GM19468 (cell line): ENCODE measurements at regions not wholly inside any gene's neighbourhood (a gene's known extent, or its start where the extent isn't known, plus 50 kb on each side); places are given as distances from the start of the nearest gene placed in this dataset.

Experiments used
- ATAC-seq: cut with Tn5 transposase; IDR thresholded peaks from one replicate; pipeline ENCODE4 v1.9.1; 2021; ENCODE audit warnings: mild to moderate bottlenecking, moderate library complexity, moderate number of reproducible peaks; ENCODE audit not compliant: unreplicated experiment; ENCODE audit errors: extremely low read depth

DNA sequence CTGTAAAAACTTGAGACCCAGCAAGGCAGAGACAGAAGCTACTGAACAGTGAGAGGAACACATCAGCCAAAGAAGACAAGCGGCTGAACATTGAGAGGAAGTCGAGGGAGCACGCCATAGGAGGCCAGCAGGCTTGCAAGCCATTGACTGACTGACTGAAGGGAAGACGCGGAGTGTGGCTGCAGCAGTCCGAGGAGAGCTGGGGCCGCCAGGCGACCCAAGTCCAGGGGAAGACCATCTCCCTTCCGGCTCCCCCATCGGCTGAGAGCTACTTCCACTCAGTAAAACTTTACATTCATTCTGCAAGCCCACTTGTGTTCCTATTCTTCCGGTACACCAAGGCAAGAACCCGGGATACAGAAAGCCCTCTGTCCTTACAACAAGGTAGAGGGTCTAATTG, 167.3 kb upstream of the MBL2 start:
- ATAC-seq: no peak

DNA sequence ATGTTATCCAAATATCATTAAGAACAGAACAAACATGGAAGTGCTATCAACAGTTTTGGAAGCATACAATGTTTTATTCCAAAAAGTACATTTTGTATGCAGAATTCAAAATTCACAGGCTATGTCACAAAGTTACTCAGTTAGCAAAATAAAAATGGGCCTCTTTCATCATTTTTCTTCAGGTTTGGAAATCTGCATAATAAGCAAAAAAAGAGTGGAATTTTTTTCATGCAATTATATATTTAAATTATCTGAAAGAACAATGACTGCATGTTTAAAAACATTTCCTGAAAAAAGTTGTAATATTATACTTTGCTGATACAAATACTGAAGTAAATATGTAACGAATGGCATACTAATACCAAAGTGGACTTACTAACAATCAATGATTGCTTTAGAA, 161.2 kb upstream of the MBL2 start:
- no peak for ATAC-seq

DNA sequence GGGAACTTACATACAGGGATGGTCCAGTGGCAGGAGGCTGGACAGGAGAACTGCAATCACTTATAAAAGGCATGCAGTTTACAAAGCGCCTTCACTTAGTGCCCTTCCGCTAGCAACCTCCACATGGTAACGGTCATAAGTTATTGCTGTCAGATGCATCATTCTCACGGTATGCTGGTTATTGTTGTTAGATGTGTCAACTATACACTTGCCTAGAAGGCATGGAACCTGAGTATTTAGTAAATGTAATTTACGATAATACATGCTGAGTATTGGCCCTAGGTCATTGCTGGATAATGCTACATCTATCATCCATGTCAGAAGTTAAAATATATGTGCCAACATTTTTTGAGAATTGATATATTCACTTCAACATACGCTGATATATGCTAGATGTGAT, 155.1 kb upstream of the MBL2 start:
- ATAC-seq: no peak

DNA sequence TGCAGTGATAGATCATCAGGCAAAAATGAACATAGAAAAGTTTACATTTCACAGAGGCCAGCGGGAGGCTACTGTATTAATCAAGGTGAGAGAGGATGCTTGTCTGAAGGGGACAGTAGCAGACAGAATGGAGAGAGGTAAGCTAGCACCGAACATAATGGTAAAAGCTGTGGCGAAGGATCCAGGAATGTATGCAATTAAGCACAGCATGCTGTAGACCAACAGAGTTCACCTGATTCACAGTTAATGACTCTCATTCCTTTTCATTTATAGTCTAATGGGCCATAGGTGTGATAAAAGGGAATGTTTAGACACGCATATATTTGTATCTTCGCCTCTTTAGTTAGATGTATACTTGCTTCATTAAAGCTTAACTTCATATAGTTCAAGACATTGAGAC, 150.9 kb upstream of the MBL2 start:
- no peak for ATAC-seq

DNA sequence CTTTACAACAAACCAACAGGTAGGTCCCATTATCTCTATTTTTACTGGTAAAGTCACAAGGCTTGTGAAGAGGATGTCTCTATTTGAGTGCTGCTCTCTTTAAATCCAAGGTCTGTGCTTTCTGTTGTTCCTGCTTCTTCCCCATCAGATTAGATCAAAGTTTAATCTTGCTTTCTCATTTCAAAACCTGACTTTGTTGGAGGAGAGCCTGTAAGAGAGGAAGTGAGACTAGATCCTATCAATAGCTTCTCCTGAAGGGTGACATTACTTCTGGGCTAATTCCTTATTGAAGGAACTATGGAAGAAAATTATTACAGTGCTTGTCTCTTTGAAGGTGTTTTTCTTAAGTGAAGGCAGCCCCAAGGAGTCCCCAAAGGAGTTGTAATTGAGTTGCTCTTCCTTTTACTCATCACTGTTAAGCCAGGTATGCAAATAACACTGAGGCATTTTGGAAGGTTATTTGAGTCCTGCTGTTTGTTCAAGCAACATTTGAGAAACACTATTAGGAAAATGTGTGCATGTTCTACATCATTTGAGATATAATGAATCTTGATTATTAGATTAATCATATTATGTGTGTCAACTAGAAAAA, 146.2 kb upstream of the MBL2 start:
- no peak for ATAC-seq

DNA sequence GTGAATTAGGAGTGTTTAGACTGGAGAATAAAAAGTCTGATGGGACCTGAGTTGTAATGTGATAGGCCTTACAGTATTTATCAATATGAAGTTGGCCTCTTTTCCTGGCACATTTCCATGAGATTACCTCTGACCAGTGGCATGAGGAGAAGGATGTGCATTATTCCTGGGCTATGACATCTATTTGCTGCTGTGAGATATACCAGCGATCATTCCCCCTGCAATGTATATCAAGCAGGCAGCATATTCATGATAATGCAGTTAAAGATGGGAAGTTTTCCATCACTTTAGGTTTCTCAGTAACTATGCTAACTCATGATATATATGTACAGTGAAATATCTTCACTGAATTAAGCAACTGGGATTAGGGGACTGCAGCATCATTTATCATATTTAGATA, 142.8 kb upstream of the MBL2 start:
- no peak for ATAC-seq

DNA sequence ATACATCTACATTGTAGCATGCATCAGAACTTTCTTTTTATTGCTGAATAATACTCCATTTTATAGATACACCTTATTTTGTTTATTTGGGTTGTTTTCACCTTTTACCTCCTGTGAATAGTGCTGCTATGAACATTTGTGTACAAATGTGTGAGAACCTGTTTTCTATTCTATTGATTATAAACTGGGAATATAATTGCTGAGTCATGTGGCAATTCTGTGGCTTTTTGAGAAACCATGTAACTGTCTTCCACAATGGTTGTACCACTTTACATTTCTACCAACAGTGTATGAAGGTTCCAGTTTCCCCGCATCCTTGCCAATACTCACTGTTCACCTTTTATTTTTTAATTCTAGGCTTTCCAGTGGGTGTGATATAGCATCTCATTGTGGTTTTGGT, 138.6 kb upstream of the MBL2 start:
- no peak for ATAC-seq

DNA sequence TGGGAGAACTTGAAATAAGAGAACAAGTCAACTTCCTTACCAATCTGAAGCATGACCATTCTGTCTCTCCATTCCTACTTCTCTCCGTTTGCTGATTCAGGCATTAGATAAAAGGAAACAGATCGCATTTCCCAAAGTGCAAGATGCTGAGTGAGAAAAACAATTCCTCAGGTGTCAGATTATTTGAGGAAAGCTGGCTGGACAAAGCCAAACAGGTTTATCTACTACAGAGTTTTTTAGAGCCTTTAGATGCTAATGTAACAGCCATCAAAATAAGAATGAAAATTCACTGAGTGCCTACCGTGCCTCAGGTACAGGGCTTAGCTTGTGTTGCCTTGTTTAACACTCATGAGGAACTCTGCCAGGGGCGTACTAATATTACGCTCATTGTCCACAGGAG, 135.9 kb upstream of the MBL2 start:
- no peak for ATAC-seq

DNA sequence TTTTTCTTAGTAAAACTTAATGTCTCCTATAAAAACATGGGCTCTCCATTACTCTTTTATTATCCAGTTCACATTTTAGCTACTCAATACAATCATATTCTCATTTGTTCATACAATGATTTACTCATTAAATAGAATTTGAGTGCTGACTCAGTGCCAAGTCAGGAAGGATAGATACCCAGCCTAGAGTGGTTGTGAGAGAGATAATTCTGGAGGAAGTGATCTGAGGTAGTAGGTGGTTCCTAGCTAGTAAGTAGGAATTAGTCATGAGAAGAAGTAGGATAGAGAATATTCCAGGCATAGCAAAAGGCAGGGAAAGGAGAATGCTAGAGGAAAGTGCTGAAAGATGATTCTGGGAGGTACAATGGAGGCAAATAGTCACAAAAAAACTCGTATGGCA, 133.5 kb upstream of the MBL2 start:
- no peak for ATAC-seq

DNA sequence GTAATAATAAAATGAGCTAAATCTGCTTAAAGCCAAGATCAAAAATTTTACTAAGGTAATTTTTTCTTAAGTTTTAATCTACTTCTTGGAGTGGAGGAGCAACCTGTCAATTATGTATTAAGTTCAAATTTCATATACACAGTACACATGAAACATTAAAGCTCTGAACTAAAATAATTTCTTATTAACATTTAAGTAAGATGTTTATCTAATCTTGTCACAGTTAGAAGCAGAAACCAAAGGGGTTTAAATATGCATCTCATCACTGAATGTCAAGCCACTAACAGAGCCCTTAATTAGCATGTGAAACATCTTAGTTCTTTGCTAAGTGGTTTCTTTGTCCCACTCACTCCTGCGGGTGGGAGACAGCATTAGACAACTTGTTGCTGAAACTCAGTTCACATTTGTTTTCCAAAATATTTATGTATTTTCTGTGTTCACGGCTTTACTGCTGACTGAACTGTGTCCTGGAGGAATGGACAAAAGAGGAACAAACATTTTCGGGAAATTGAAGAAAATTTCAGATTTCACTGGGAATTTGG, 130.9 kb upstream of the MBL2 start:
- no peak for ATAC-seq

DNA sequence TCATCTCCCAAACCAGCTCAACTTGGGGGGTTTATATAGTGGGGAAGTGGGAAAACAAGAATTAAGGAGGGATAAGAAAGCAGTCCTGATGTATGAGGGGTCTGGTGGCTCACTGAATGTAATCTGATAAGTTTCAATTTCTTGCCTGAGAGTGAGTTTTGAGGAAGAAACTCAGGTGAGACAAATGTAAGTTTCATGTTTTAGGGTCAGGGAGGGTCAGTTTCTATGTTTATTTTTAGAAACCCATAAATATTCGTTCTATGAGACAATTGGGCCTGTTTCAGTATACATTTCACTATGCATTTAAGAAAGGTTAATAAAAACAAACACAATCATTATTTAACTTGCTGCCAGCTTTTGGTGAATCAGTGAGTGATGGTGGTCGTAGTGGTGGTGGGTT, 128.0 kb upstream of the MBL2 start:
- peak; percentile 70 for ATAC-seq

DNA sequence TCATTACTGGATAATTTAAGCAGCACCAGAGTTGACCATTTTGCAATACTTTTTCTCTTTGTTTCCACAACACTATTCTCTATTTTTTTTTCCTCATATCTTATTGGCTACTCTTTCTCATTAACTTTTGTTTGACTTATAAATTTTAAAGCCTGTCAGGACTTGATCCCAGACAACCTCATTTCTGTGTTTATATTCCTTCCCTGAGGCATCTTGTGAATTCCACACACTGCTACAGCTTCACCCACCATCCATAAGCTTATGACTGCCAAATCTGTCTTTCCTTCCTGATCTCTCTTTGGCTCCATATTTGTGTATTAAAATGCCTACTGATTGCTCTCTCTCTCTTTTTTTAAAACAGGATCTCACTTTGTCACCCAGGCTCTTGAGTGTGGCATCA, 124.6 kb upstream of the MBL2 start:
- ATAC-seq: no peak

DNA sequence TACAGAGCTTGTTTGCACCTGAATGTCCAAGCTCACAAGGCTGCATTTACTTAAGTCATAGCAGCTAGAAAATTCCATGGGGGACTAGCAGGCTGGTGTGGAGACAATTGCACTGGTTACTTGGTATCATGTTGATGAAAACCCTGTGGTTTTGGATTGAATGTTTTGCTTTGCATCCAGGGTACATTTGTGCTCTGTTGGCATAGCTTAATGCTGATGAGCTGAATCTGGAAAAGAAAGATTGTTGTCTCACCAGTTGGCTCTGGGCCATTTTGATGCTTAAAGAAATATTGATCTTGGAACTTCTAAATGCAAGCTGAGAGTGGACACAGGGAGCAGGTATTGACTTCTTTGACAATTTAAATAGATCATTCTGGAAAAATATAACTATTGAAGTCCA, 122.5 kb upstream of the MBL2 start:
- no peak for ATAC-seq

DNA sequence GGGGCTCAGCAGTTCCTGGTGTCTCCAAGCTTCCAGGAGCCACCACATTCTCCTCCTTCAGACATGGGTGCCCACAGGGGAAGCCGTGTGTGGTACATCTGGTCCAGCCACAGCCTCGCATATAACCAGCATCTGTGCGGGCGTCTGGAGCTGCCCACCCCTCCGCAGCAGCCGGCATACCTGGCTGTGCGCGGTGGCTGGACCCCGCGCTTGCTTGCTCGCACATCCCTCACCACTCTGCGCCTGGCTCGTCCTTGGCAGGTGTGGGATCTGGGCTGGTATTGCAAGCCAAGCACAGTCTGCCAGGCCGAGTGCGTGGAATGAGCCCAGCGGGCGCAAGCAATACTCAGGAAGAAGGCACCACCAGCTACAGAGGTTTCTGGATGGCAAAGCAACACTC, 117.7 kb upstream of the MBL2 start:
- no peak for ATAC-seq

DNA sequence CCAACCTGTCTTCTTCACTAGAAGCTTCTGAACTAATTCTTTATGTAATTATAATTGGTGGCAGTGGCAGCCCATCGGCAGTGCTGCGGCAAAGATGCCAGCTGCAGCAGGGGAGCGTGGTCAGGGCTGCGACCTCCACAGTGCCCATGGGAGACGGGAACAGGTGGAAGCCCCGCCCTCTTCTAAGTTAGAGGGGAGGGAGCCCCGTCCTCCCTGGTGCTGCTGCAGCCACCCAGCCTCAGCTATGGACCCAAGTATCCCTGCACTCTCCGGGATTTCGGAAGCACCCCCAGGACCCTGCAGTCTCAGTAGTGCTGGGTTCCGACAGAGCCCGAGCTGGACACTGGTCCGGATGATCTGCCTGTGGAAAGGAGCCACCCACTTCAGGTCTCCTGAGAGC, 117.0 kb upstream of the MBL2 start:
- no peak for ATAC-seq

DNA sequence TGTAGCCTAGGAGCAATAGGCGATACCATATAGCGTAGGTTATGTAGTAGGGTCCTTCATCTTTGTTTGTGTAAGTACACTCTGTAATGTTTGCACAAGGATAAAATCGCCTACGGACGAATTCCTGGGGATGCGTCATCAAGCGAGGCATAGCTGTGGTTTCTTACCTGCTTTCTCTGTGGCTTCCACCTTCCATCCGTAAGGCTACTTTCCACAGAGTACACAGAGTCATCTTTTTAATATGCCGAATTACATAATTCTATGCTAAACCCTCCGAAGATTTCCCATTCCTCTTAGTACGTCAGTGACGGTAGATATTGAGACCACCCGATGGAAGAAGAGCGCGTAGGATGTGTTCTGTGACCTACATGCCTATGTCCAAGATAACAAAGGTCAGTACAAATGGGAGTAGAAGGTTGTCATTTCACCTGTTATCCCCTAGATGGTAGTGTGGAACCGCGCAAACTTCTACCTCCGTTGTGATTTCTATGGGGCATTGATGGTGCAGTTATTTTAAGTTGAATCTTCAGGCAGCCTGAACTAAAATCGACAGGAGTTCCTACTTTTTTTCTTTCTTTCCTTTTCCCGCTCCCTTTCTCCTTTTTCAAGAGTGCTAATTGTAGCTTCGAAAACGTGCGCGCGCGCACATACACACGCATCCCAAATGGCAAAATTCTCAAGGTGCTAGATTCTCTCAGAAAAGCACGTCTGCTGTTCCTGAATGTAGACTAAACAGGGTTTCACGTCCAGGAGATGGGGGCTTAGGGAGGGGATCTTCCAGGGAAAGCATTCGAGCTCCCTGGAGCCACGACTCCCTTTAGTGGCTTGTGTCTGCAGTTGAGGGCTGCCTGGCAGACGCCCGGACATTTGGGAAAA, 111.7 kb upstream of the MBL2 start:
- peak; percentile 89 for ATAC-seq

DNA sequence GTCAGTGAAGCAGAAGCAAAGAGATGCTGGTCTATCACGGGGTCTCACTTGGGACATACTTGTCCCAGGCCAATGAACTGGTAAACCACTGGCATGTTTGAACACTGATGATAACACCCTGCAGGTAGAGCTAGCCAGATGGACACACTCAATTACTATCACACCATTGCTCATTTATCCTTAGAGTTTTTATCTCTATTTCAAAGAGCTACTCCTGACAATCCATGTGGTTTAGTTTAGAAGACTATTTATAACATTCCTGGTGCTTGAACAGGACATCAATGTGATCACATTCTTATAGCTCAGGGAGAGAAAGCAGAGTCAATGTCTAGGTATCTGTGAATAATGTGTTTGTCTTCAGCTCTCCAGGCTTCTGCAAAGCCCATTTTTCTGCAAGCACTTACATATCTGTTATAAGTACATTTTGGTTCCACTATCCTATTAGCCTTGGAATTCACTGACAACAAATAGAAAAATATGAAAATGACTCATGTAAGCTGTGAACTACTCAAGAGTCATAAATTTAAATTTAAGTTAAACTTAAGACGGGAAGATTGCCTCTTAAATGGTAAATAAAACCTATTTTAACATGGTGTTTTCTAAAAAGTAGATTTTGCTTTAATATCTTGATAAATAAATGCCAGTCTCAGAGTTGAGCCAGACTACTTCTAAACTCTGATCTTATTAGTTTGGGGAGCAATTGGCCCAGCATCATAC, 106.7 kb upstream of the MBL2 start:
- no peak for ATAC-seq

DNA sequence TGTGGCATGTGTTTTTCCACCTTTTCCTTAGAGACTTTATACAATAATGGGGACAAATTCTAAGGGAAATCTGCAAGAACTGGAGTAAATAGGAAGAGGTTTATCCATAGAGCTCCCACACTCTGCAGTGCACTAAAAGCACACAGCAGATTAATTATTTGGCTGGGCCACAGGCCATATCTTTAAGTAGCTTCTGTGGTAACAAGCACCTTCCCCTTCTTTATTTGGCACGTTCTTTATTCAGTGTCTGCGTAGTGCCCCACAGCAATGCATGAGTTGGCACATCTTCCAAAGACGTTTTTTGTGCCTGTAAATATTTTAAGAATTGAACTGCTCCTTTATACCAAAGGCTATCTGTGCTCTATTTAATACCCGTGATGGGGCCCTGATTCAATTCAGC, 104.9 kb upstream of the MBL2 start:
- no peak for ATAC-seq

DNA sequence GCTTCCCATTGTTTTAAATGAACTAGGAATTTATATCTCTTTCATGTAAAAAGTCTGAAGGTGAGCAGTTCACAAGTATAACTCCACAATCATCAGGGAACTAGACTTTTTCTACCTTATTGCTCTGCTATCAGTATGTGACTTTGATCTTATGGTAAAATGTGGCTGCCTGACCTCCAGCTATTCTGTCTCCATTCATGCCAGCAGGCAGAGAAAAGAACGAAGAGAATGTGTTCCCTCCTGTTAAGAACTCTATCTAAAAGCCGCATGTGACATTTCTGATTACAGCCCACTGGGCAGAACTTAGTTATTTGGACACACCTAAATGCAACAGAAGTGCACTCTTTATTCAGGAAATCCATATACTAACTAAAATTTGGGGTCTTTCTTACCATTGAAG, 102.8 kb upstream of the MBL2 start:
- no peak for ATAC-seq

DNA sequence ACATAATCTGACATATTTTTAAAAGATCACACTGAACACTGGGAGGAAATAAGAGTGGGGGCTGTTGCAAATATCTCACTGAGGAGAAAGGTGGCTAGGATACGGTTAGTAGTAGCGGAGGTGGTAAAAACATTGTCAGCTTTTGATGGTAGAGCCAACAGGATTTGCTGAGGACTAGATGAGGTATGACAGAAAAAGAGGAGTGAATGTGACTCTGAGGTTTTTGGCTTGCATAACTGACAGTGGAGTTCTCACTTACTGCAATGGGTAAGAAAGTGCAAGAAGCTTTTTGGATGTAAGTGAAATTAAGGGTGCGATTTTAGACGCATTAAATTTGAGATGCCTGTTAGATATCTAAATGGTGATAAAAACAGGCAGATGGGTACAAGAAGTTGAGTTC, 102.0 kb upstream of the MBL2 start:
- ATAC-seq: no peak

DNA sequence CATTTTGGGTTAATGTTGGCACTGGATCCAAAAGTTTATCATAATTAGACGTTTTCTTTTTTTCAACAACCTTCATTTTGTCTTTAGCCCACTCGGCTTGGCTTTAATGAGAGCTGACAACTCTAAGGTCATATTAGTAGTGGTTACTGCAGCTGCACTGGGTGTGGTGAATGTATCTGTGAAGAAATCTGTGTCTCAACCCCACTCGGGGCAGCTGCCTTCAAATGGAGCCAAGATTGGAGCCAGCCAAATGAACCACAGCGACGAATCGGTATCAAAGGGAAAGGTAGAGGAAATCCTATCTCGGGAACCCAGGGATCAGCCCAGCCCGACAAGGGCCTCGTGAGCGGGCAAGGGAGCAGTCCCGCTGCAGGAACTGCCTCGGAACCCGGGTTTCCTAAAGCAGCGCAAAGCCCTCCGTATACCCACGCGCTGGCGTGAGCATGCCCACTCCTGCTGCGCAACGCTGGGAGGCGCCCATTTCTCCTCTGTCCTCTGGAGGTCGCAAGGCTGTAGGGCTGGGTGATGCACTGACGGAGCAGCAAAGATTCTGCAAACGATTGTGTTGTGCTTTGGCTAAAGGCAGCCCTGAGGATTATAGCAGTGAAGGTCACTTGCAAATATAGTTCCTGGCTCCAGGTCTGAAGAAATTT, 98.7 kb upstream of the MBL2 start:
- no peak for ATAC-seq
